LoVo (cell line): ENCODE measurements at regions not wholly inside any gene's neighbourhood (a gene's known extent, or its start where the extent isn't known, plus 50 kb on each side); places are given as distances from the start of the nearest gene placed in this dataset.
"Not testable (repeated sequence)": the region's sequence is repeated elsewhere in the genome, so short reads cannot be mapped to it uniquely, and the experiment has no call there.

Source experiments
- DNase-seq: peaks from one replicate; pipeline ENCODE4 v3.0.0-alpha.2; 2016; ENCODE audit warnings: low spot score

GRCh38 chr5:125476901-125477585 is 730.6 kb upstream of the ZNF608 start:
- no peak for DNase-seq

- no peak for DNase-seq
Observed at GRCh38 chr5:125477586-125477975, 731.1 kb upstream of the ZNF608 start.

- DNase-seq: no peak
Observed at GRCh38 chr5:125478599-125478998, 732.2 kb upstream of the ZNF608 start.

- DNase-seq: no peak
Observed at GRCh38 chr5:125480911-125481310, 734.5 kb upstream of the ZNF608 start.

GRCh38 chr5:125481506-125482465 is 735.3 kb upstream of the ZNF608 start:
- DNase-seq: no peak

- no peak for DNase-seq
Observed at GRCh38 chr5:125483609-125484008, 737.2 kb upstream of the ZNF608 start.

- peak; percentile 46 for DNase-seq
Observed at GRCh38 chr5:125484272-125484741, 737.9 kb upstream of the ZNF608 start.

GRCh38 chr5:125484742-125485641 is 738.6 kb upstream of the ZNF608 start:
- DNase-seq: peak; percentile 85

GRCh38 chr5:125485771-125486170 is 739.3 kb upstream of the ZNF608 start:
- DNase-seq: no peak

GRCh38 chr5:125486634-125487033 is 740.2 kb upstream of the ZNF608 start:
- no peak for DNase-seq

- DNase-seq: no peak
Observed at GRCh38 chr5:125487231-125487630, 740.8 kb upstream of the ZNF608 start.

GRCh38 chr5:125487652-125488051 is 741.2 kb upstream of the ZNF608 start:
- not testable (repeated sequence) for DNase-seq

- no peak for DNase-seq
Observed at GRCh38 chr5:125489146-125489545, 742.7 kb upstream of the ZNF608 start.

GRCh38 chr5:125491986-125492492 is 745.6 kb upstream of the ZNF608 start:
- DNase-seq: no peak

- no peak for DNase-seq
Observed at GRCh38 chr5:125492977-125493376, 746.5 kb upstream of the ZNF608 start.

GRCh38 chr5:125496393-125496792 is 750.0 kb upstream of the ZNF608 start:
- no peak for DNase-seq

GRCh38 chr5:125497651-125498050 is 751.2 kb upstream of the ZNF608 start:
- DNase-seq: no peak

- no peak for DNase-seq
Observed at GRCh38 chr5:125499636-125500332, 753.3 kb upstream of the ZNF608 start.

GRCh38 chr5:125501396-125501795 is 755.0 kb upstream of the ZNF608 start:
- no peak for DNase-seq

- DNase-seq: no peak
Observed at GRCh38 chr5:125503946-125504345, 757.5 kb upstream of the ZNF608 start.

- no peak for DNase-seq
Observed at GRCh38 chr5:125505115-125505514, 758.7 kb upstream of the ZNF608 start.
